ENCODE measurements at regions not wholly inside any gene's neighbourhood (a gene's known extent, or its start where the extent isn't known, plus 50 kb on each side); places are given as distances from the start of the nearest gene placed in this dataset.

GRCh38 chr22:49115197-49115596 is 712.5 kb downstream of the BRD1 start:
- DNase-seq (ENCODE audit: low read depth in 3 of 3), result no peak

- DNase-seq (ENCODE audit: low read depth in 3 of 3), result no peak
These were observed 713.9 kb downstream of the BRD1 start for GRCh38 chr22:49113758-49114157.

- no peak for DNase-seq (ENCODE audit: low read depth in 3 of 3)
These were observed 714.7 kb downstream of the BRD1 start for GRCh38 chr22:49112661-49113626.

GRCh38 chr22:49112176-49112575 is 715.5 kb downstream of the BRD1 start:
- no peak for DNase-seq (ENCODE audit: low read depth in 3 of 3)

- DNase-seq (ENCODE audit: low read depth in 3 of 3), result no peak
These were observed 716.6 kb downstream of the BRD1 start for GRCh38 chr22:49111085-49111484.

GRCh38 chr22:49108636-49109315 is 718.9 kb downstream of the BRD1 start:
- no peak for DNase-seq (ENCODE audit: low read depth in 3 of 3)

- no peak for DNase-seq (ENCODE audit: low read depth in 3 of 3)
These were observed 719.6 kb downstream of the BRD1 start for GRCh38 chr22:49107961-49108530.

GRCh38 chr22:49107561-49107960 is 720.1 kb downstream of the BRD1 start:
- no peak for DNase-seq (ENCODE audit: low read depth in 3 of 3)

GRCh38 chr22:49106842-49107152 is 720.9 kb downstream of the BRD1 start:
- DNase-seq (ENCODE audit: low read depth in 3 of 3), result no peak

GRCh38 chr22:49106096-49106841 is 721.4 kb downstream of the BRD1 start:
- no peak for DNase-seq (ENCODE audit: low read depth in 3 of 3)

GRCh38 chr22:49104434-49104833 is 723.2 kb downstream of the BRD1 start:
- no peak for DNase-seq (ENCODE audit: low read depth in 3 of 3)

GRCh38 chr22:49103314-49104059 is 724.2 kb downstream of the BRD1 start:
- DNase-seq (ENCODE audit: low read depth in 3 of 3), result no peak

- no peak for DNase-seq (ENCODE audit: low read depth in 3 of 3)
These were observed 725.3 kb downstream of the BRD1 start for GRCh38 chr22:49102367-49102766.

- no peak for DNase-seq (ENCODE audit: low read depth in 3 of 3)
These were observed 725.8 kb downstream of the BRD1 start for GRCh38 chr22:49101873-49102272.

- DNase-seq (ENCODE audit: low read depth in 3 of 3), result no peak
These were observed 726.4 kb downstream of the BRD1 start for GRCh38 chr22:49101225-49101624.

GRCh38 chr22:49100773-49101172 is 726.9 kb downstream of the BRD1 start:
- DNase-seq (ENCODE audit: low read depth in 3 of 3), result no peak

- no peak for DNase-seq (ENCODE audit: low read depth in 3 of 3)
These were observed 727.4 kb downstream of the BRD1 start for GRCh38 chr22:49100316-49100715.

GRCh38 chr22:49099496-49100124 is 728.1 kb downstream of the BRD1 start:
- DNase-seq (ENCODE audit: low read depth in 3 of 3), result no peak

GRCh38 chr22:49099089-49099488 is 728.6 kb downstream of the BRD1 start:
- DNase-seq (ENCODE audit: low read depth in 3 of 3), result no peak

GRCh38 chr22:49097966-49098365 is 729.7 kb downstream of the BRD1 start:
- DNase-seq (ENCODE audit: low read depth in 3 of 3), result no peak
